ENCODE measurements at regions not wholly inside any gene's neighbourhood (a gene's known extent, or its start where the extent isn't known, plus 50 kb on each side); places are given as distances from the start of the nearest gene placed in this dataset.

- no peaks in the 10 kb centered on the region for H3K4me1 Mint-ChIP-seq (ENCODE audit: low read depth)
- no peak overlapping the region for H3K4me3 Mint-ChIP-seq
- no peaks in the 10 kb centered on the region for H3K36me3 Mint-ChIP-seq (ENCODE audit: low read depth)
- H3K9me3 Mint-ChIP-seq, result no peaks in the 10 kb centered on the region
- no peak for DNase-seq (ENCODE audit: low spot score)
- no peak overlapping the region for H3K27ac Mint-ChIP-seq
- H3K27me3 Mint-ChIP-seq (ENCODE audit: low read depth), result no peaks in the 10 kb centered on the region
These were observed 443.9 kb downstream of the TCERG1L start for GRCh38 chr10:130867446-130868194.

- no peaks in the 10 kb centered on the region for H3K36me3 Mint-ChIP-seq (ENCODE audit: low read depth)
- no peaks in the 10 kb centered on the region for H3K27me3 Mint-ChIP-seq (ENCODE audit: low read depth)
- no peaks in the 10 kb centered on the region for H3K9me3 Mint-ChIP-seq
- no peak for DNase-seq (ENCODE audit: low spot score)
- no peaks in the 10 kb centered on the region for H3K4me1 Mint-ChIP-seq (ENCODE audit: low read depth)
- H3K27ac Mint-ChIP-seq, result no peak overlapping the region
- no peak overlapping the region for H3K4me3 Mint-ChIP-seq
These were observed 442.2 kb downstream of the TCERG1L start for GRCh38 chr10:130869179-130869841.

GRCh38 chr10:130871406-130871805 is 440.1 kb downstream of the TCERG1L start:
- H3K4me3 Mint-ChIP-seq, result no peak overlapping the region

GRCh38 chr10:130873636-130874035 is 437.9 kb downstream of the TCERG1L start:
- Mint-ChIP-seq H3K27ac (no peak overlapping the region), H3K9me3 (no peaks in the 10 kb centered on the region), H3K36me3 (ENCODE audit: low read depth) (no peaks in the 10 kb centered on the region), H3K4me1 (ENCODE audit: low read depth) (no peaks in the 10 kb centered on the region), H3K4me3 (no peak overlapping the region), H3K27me3 (ENCODE audit: low read depth) (no peaks in the 10 kb centered on the region)
- no peak for DNase-seq (ENCODE audit: low spot score)

More at GRCh38 chr10:130871406-130871805, 440.1 kb downstream of the TCERG1L start:
- Mint-ChIP-seq H3K36me3 (ENCODE audit: low read depth) (no peaks in the 10 kb centered on the region), H3K27ac (no peak overlapping the region), H3K27me3 (ENCODE audit: low read depth) (no peaks in the 10 kb centered on the region), H3K4me1 (ENCODE audit: low read depth) (no peaks in the 10 kb centered on the region), H3K9me3 (no peaks in the 10 kb centered on the region)
- DNase-seq (ENCODE audit: low spot score), result no peak

- no peaks in the 10 kb centered on the region for H3K36me3 Mint-ChIP-seq (ENCODE audit: low read depth)
These were observed 436.4 kb downstream of the TCERG1L start for GRCh38 chr10:130875116-130875515.

GRCh38 chr10:130875897-130876472 is 435.5 kb downstream of the TCERG1L start:
- no peak for DNase-seq (ENCODE audit: low spot score)
- H3K27ac Mint-ChIP-seq, result no peak overlapping the region
- H3K36me3 Mint-ChIP-seq (ENCODE audit: low read depth), result no peaks in the 10 kb centered on the region
- H3K9me3 Mint-ChIP-seq, result no peaks in the 10 kb centered on the region
- H3K4me3 Mint-ChIP-seq, result no peak overlapping the region
- no peaks in the 10 kb centered on the region for H3K4me1 Mint-ChIP-seq (ENCODE audit: low read depth)
- no peaks in the 10 kb centered on the region for H3K27me3 Mint-ChIP-seq (ENCODE audit: low read depth)

More at GRCh38 chr10:130875116-130875515, 436.4 kb downstream of the TCERG1L start:
- Mint-ChIP-seq H3K4me3 (no peak overlapping the region), H3K9me3 (no peaks in the 10 kb centered on the region), H3K4me1 (ENCODE audit: low read depth) (no peaks in the 10 kb centered on the region), H3K27me3 (ENCODE audit: low read depth) (no peaks in the 10 kb centered on the region), H3K27ac (no peak overlapping the region)
- DNase-seq (ENCODE audit: low spot score), result no peak

GRCh38 chr10:130877126-130877525 is 434.4 kb downstream of the TCERG1L start:
- H3K27me3 Mint-ChIP-seq (ENCODE audit: low read depth), result no peaks in the 10 kb centered on the region
- no peaks in the 10 kb centered on the region for H3K36me3 Mint-ChIP-seq (ENCODE audit: low read depth)
- H3K4me1 Mint-ChIP-seq (ENCODE audit: low read depth), result no peaks in the 10 kb centered on the region
- no peaks in the 10 kb centered on the region for H3K9me3 Mint-ChIP-seq
- DNase-seq (ENCODE audit: low spot score), result no peak
- H3K4me3 Mint-ChIP-seq, result no peak overlapping the region
- no peak overlapping the region for H3K27ac Mint-ChIP-seq

GRCh38 chr10:130878131-130878530 is 433.4 kb downstream of the TCERG1L start:
- H3K27ac Mint-ChIP-seq, result no peak overlapping the region
- no peaks in the 10 kb centered on the region for H3K36me3 Mint-ChIP-seq (ENCODE audit: low read depth)
- no peak for DNase-seq (ENCODE audit: low spot score)
- no peaks in the 10 kb centered on the region for H3K9me3 Mint-ChIP-seq
- H3K4me1 Mint-ChIP-seq (ENCODE audit: low read depth), result no peaks in the 10 kb centered on the region
- H3K4me3 Mint-ChIP-seq, result no peak overlapping the region
- no peaks in the 10 kb centered on the region for H3K27me3 Mint-ChIP-seq (ENCODE audit: low read depth)

- peaks cover 2% of the 10 kb centered on the region for H3K27me3 Mint-ChIP-seq (ENCODE audit: low read depth)
- H3K27ac Mint-ChIP-seq, result no peak overlapping the region
- H3K4me3 Mint-ChIP-seq, result no peak overlapping the region
- no peaks in the 10 kb centered on the region for H3K4me1 Mint-ChIP-seq (ENCODE audit: low read depth)
- no peak for DNase-seq (ENCODE audit: low spot score)
- no peaks in the 10 kb centered on the region for H3K9me3 Mint-ChIP-seq
- H3K36me3 Mint-ChIP-seq (ENCODE audit: low read depth), result no peaks in the 10 kb centered on the region
These were observed 428.6 kb downstream of the TCERG1L start for GRCh38 chr10:130882906-130883305.

GRCh38 chr10:130884456-130884855 is 427.1 kb downstream of the TCERG1L start:
- H3K4me1 Mint-ChIP-seq (ENCODE audit: low read depth), result no peaks in the 10 kb centered on the region
- H3K4me3 Mint-ChIP-seq, result no peak overlapping the region
- H3K27ac Mint-ChIP-seq, result no peak overlapping the region
- H3K27me3 Mint-ChIP-seq (ENCODE audit: low read depth), result peaks cover 2% of the 10 kb centered on the region
- no peak for DNase-seq (ENCODE audit: low spot score)
- H3K36me3 Mint-ChIP-seq (ENCODE audit: low read depth), result no peaks in the 10 kb centered on the region
- H3K9me3 Mint-ChIP-seq, result no peaks in the 10 kb centered on the region

GRCh38 chr10:130885021-130885655 is 426.4 kb downstream of the TCERG1L start:
- Mint-ChIP-seq H3K4me1 (ENCODE audit: low read depth) (no peaks in the 10 kb centered on the region), H3K36me3 (ENCODE audit: low read depth) (no peaks in the 10 kb centered on the region), H3K27me3 (ENCODE audit: low read depth) (peaks cover 2% of the 10 kb centered on the region), H3K4me3 (no peak overlapping the region), H3K27ac (no peak overlapping the region), H3K9me3 (no peaks in the 10 kb centered on the region)
- no peak for DNase-seq (ENCODE audit: low spot score)

- DNase-seq (ENCODE audit: low spot score), result no peak
- H3K36me3 Mint-ChIP-seq (ENCODE audit: low read depth), result no peaks in the 10 kb centered on the region
- no peak overlapping the region for H3K27ac Mint-ChIP-seq
- H3K4me3 Mint-ChIP-seq, result no peak overlapping the region
- H3K27me3 Mint-ChIP-seq (ENCODE audit: low read depth), result peaks cover 2% of the 10 kb centered on the region
- H3K4me1 Mint-ChIP-seq (ENCODE audit: low read depth), result no peaks in the 10 kb centered on the region
- H3K9me3 Mint-ChIP-seq, result no peaks in the 10 kb centered on the region
These were observed 424.4 kb downstream of the TCERG1L start for GRCh38 chr10:130887170-130887569.

GRCh38 chr10:130888493-130888892 is 423.0 kb downstream of the TCERG1L start:
- no peak for DNase-seq (ENCODE audit: low spot score)
- Mint-ChIP-seq H3K36me3 (ENCODE audit: low read depth) (no peaks in the 10 kb centered on the region), H3K9me3 (no peaks in the 10 kb centered on the region), H3K4me1 (ENCODE audit: low read depth) (no peaks in the 10 kb centered on the region), H3K27ac (no peak overlapping the region), H3K4me3 (no peak overlapping the region), H3K27me3 (ENCODE audit: low read depth) (peaks cover 2% of the 10 kb centered on the region)

- Mint-ChIP-seq H3K4me1 (ENCODE audit: low read depth) (no peaks in the 10 kb centered on the region), H3K36me3 (ENCODE audit: low read depth) (no peaks in the 10 kb centered on the region), H3K9me3 (no peaks in the 10 kb centered on the region), H3K4me3 (no peak overlapping the region), H3K27me3 (ENCODE audit: low read depth) (peaks cover 2% of the 10 kb centered on the region), H3K27ac (no peak overlapping the region)
- no peak for DNase-seq (ENCODE audit: low spot score)
These were observed 422.3 kb downstream of the TCERG1L start for GRCh38 chr10:130889240-130889639.
